ENCODE measurements at regions not wholly inside any gene's neighbourhood (a gene's known extent, or its start where the extent isn't known, plus 50 kb on each side); places are given as distances from the start of the nearest gene placed in this dataset.
A peak's percentile ranks its signal among the peaks of the same experiment; 100 is the strongest.
"Not testable (repeated sequence)": the region's sequence is repeated elsewhere in the genome, so short reads cannot be mapped to it uniquely, and the experiment has no call there.

GRCh38 chr14:106029959-106030358, 503.6 kb downstream of the TMEM121 start:
- DNase-seq: no peak

- DNase-seq: no peak
Observed at GRCh38 chr14:106037380-106037779, 511.0 kb downstream of the TMEM121 start.

- no peak for DNase-seq
Observed at GRCh38 chr14:106038263-106038662, 511.9 kb downstream of the TMEM121 start.

DNA sequence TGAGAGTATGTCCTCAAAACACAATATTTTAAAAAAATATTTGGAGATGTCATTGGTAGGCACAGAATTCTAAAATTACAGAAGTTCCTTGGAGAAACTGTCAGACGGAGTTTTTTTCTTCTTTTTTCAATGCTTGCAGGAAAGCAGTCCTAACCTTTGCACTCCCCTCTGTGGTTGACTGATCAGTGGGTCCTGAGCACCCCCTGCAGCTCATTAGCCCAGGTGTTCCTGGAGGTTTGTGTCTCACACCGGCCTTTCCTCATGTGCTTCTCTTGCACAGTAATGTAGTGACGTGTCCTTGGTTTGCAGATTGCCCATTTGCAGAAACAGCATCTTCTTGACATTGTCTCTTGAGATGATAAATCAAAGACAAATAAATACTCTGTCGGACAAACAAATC, 513.0 kb downstream of the TMEM121 start:
- DNase-seq: peak; percentile 4

DNA sequence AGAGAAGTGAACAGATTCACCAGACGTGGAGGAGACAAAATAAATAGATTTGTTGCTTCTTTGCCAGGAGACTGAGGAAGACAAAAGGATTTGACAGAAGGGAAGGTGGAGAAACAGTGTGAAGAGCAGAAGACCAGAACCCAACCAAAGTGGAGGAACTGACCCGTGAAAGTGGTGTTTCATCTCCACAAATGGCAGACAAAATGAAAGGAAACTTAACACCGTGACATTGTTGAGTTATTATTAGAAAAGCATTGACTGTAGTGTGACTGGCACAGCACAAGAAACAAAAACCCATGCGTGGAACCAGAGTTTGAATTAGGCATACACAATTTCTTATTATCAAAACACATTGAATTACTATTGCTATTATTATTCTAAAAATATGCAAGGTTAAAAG, 518.1 kb downstream of the TMEM121 start:
- DNase-seq: no peak

DNA sequence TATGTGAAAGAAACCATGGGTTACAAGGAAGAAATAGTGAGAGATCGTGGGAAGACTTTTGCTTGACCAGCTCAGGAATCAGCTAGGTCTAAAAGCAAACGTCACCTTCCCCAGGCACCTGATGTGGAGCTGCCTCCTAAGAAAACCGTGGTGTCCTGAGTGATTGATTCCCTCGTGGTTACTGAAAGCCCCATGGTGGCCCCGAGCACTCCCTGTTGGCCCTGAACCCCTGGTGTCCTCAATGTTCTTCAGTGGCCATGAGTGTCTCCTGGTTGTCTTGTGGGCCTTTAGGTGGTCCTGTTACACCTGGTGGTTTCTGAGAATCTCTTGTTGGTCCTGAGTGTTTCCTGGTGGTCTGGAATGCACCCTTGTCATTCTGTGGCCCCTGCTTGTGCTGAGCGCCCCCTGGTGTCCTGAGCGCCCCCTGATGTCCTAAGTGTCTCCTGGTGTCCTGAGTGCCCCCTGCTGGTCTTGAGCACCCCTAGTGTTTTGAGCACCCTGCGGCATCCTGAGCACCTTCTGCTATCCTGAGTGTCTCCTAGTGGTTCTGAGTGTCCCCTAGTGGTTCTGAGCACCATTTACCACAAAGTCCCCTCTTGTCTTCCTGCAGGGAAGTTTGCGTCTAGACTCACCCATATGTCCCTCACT, 518.7 kb downstream of the TMEM121 start:
- peak; percentile 64 for DNase-seq

- DNase-seq: no peak
Observed at GRCh38 chr14:106051796-106052195, 525.4 kb downstream of the TMEM121 start.

- DNase-seq: no peak
Observed at GRCh38 chr14:106055289-106055688, 528.9 kb downstream of the TMEM121 start.

GRCh38 chr14:106058342-106058741, 532.0 kb downstream of the TMEM121 start:
- no peak for DNase-seq

DNA sequence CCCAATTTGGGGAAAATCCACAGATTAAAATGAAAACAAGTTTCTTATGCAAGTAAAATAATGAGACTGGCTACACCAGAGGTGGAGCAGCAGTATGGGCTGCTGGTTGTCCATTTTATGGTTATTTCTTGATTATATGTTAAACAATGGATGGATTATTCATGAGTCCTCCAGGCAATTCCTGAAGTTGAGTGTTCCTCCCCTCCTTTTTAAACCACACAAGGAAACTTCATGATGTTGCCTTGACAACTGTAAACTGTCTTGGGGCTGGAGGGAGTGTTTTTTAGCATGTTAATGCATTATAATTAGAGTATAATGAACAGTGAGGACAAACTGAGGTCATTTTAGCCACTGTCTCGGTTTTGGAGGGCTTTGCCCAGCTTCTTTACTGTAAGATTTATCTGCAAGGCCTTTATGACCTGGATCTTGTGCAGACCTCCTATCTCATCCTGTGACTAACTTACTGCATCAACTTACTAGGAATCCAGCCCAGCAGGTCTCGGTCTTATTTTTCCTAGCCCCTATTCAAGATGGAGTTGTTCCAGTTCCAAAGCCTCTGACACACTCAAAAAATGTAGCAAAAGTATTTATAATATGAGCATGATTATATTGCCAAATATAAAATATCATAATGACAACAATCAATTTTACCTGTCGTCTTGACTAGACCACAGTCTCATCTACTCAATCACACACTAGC, 534.0 kb downstream of the TMEM121 start:
- DNase-seq: no peak

- DNase-seq: peak; percentile 30
Observed at GRCh38 chr14:106061877-106062500, 535.6 kb downstream of the TMEM121 start.

DNA sequence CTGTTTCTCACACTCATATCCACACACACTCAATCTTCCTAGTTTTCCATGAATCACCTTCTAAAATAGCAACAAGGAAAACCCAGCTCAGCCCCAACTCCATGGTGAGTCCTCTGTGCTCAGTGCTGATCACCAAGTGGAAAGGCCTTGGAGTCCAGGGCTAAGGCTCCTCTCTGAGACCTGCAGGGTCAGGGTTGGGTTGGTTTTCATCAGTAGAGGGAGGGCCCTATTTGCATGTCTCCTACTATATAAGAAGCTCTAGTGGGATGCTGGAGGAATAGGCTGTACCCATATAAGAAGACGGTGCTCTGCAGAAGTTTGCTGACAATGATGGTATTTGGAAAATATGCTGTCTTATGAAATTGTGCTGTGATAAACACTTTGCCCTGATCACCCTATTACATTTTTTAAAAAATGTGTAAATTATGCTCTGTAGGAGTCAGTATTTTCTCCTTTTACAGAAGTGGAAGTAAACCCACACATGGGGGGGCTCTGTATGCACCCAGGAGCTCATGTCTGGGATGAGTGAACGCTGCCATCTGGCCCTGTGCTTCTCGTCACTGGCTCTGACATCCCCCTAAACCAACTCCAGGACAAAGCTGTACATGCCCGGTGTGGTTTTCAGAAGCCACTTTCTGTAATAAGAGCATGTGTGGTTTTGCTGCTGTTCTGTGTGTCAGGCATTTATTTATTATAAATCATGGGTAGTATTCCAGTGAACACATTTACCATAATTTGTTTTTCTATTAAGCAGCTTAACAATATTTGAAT, 536.3 kb downstream of the TMEM121 start:
- no peak for DNase-seq

DNA sequence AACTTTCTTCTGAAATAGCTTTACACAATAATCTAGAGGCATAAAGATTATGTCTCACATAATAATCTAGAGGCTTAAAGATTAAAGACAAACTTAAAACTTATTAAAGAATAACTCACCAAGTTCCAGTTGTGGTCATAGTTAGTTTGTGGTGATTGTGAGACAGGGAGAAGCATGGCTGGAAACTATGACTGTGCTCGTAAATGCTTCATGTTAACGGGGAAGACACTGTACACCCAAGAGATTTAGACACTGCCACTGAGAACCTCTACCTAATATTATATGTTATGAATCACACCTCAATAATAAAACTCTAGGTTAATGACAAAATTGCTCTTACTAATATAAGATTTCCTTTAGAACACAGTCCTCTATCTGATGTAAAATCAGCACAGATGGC, 541.6 kb downstream of the TMEM121 start:
- DNase-seq: no peak

DNA sequence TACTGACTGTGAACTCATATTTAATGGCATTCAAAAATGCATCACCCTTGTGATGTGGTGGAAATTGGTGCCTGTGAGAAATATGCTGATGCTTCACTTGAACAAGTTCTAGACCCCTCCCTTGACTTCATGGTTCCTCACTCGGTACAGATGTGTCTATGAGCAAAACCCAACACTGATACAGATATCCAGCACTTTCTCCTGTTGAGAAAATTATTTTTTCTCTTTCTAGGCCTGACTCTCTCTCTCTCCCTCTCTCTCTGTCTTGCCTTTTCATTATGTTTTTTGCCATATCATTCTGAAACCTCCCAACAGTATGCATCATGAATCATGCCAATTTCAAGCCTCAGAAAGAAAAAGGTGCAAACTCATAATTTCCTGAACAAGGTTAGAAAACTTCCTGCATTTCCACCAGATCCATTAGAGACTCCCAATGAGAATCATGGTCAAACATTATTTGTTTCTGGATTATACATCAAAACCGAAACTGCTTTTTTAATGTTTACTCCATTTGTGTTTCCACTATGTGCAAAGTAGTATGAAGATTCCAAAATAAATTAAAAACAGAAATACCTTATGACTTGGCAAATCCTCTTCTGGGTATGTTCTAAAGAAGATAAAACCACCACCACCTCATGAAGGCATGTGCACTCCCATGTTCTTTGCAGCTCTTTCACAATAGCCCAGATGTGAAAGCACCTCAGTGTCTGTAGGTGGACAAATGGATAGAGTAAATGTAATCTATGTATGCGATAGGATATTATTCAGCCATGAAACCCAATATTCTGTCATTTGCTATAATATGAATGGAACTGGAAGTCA, 543.6 kb downstream of the TMEM121 start:
- DNase-seq: no peak

DNA sequence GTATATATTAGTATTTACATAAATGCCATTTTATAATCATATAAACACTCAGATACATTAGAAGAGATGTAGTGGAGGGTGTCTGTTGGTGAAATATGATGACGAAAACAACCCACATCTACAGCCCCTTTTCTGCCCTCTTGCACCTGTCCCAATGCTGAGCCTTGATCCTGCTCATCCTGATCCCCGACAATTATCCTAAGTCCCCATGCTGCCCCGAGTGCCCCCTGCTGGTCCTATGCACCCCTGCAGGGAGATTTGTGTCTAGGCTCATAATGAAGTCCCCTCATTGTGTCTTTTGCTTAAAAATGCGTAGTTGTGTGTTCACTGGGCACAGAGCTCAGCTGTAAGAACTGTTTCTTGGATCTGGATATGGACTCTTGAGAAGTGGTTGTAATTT, 554.5 kb downstream of the TMEM121 start:
- no peak for DNase-seq

DNA sequence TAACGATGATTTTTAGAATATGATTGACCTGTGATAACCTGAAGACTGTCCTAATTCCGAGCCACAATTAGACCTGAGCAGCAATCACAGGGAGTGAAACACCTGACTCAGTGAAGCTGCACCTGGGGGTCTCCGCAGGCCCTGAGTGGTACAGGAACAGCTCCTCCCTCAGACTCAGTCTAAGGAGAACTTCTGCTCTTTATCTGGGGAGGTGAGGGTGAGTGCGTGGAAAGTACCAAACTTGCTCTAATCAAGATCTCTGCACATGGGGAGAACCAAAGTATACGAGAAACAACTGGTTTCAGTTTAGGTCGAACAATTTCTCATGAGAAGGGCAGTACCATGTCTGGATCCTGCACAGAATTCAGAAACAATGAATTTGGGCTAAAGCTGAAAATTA, 555.3 kb downstream of the TMEM121 start:
- DNase-seq: not testable (repeated sequence)

DNA sequence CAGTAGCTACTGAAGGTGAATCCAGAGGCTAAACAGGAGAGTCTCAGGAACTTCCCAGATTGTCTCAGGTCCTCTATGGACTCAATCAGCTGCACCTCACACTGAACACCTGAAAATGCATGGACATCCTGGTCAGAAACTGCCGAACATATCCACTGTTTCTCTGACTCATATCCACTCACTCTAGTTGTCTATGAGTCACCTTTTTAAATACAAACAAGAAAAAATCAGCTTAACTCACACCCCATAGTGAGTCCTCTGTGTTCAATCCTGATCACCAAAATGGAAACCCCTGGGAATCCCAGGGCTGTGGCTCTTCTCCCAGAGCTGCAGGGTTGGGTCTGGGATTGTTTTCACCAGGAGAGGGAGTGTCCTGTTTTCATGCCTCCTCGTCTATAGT, 556.7 kb downstream of the TMEM121 start:
- no peak for DNase-seq

- no peak for DNase-seq
Observed at GRCh38 chr14:106087837-106088236, 561.5 kb downstream of the TMEM121 start.

GRCh38 chr14:106088860-106089259, 562.5 kb downstream of the TMEM121 start:
- DNase-seq: not testable (repeated sequence)

DNA sequence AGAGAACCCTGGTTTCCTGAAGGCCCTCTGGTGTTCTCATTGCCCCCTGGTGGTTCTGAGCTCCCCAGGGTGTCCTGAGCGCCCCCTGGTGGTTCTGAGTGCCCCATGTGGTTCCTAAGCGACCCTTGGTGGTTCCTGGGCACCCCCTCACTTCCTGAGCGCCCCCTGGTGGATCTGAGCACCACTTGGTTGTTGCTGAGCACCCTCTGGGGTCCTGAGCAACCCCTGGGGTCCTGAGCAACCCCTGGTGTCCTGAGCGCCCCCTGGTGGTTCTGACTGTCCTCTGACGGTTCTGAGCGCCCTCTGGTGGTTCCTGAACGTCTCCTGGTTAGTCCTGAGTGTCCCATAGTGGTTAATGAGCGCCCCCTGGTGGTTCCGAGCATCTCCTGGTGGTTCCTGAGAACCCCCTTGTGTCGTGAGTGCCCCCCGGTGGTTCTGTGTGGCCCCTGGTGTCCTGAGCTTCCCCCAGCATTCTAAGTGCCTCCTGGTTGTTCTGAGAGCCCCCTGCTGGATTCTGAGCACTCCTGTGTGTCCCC, 568.3 kb downstream of the TMEM121 start:
- DNase-seq: no peak

GRCh38 chr14:106107703-106108102, 581.3 kb downstream of the TMEM121 start:
- DNase-seq: no peak

DNA sequence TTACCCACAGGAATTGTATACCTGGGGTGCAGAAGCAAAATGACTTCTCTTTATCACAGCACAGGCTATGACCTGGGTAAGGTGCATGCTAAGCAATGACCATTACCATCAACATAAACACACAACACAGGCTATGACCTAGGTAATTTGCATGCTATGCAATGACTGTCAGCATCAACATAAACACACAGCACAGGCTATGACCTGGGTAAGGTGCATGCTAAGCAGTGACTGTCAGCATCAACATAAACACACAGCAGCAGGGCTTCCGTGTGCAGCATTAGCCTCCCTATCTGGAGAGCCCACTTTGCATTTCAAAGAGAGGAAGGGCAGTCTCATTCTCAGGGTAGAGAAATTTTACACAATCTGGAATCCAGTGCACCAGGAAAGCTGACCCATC, 583.0 kb downstream of the TMEM121 start:
- DNase-seq: no peak
